Testis (tissue), 2 donors: ENCODE measurements at regions not wholly inside any gene's neighbourhood (a gene's known extent, or its start where the extent isn't known, plus 50 kb on each side); places are given as distances from the start of the nearest gene placed in this dataset.

Source experiments
- POLR2A ChIP-seq: fragments of 450-650 bp; IDR thresholded peaks from one replicate; pipeline ENCODE4 v1.6.1; 2017; ENCODE audit warnings: antibody characterized with exemption, mild to moderate bottlenecking, moderate library complexity
- TF ChIP-seq, protein P1 (sequence below), 3 experiments: fragments of 450-650 bp in 2 of 3; fragments of 200-600 bp in 1 of 3; sonication (generic) in 1 of 3; IDR thresholded peaks; one replicate each; pipeline ENCODE4 v1.5.1; 2016 to 2019; ENCODE audit warnings: antibody characterized with exemption in 3 of 3, mild to moderate bottlenecking in 2 of 3, moderate library complexity in 1 of 3

DNA sequence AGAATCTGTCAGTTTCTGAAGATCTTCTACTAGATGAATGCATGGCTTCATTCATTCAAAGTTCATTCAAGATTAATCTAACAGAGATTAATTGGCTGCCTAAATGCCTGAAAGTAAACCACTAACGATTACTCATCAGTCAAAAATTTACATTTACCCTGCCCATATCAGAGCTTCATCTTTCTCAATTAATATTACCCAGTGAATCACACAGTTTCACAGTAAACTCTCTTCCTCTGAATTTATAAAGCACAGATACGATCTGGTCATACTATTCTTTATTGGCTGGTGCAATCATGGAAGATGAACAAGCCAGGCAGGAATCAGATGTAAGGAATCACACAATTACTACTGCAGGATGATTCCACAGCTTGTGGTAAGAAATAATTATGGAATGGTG, 377.7 kb downstream of the SLC16A7 start:
- TF ChIP-seq, protein P1, sequence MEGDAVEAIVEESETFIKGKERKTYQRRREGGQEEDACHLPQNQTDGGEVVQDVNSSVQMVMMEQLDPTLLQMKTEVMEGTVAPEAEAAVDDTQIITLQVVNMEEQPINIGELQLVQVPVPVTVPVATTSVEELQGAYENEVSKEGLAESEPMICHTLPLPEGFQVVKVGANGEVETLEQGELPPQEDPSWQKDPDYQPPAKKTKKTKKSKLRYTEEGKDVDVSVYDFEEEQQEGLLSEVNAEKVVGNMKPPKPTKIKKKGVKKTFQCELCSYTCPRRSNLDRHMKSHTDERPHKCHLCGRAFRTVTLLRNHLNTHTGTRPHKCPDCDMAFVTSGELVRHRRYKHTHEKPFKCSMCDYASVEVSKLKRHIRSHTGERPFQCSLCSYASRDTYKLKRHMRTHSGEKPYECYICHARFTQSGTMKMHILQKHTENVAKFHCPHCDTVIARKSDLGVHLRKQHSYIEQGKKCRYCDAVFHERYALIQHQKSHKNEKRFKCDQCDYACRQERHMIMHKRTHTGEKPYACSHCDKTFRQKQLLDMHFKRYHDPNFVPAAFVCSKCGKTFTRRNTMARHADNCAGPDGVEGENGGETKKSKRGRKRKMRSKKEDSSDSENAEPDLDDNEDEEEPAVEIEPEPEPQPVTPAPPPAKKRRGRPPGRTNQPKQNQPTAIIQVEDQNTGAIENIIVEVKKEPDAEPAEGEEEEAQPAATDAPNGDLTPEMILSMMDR (IDR thresholded peaks at IDR 0.05), result no peak
- TF ChIP-seq POLR2A, result no peak
